Upper lobe of right lung (tissue), 1 donor: ENCODE measurements at regions not wholly inside any gene's neighbourhood (a gene's known extent, or its start where the extent isn't known, plus 50 kb on each side); places are given as distances from the start of the nearest gene placed in this dataset.
"Not testable (repeated sequence)": the region's sequence is repeated elsewhere in the genome, so short reads cannot be mapped to it uniquely, and the experiment has no call there.

ENCODE experiments used
- ATAC-seq: fragments of 200-7000 bp; cut with Tn5 transposase; one replicate; pipeline ENCODE4 v1.9.1; 2020; ENCODE audit warnings: mild to moderate bottlenecking, moderate library complexity
- DNase-seq: peaks from one replicate; pipeline ENCODE4 v3.0.0-alpha.2; 2020
- H3K27ac ChIP-seq: fragments of 200-600 bp; one replicate; pipeline ENCODE4 v1.8.0; 2022
- H3K27me3 ChIP-seq: fragments of 200-600 bp; one replicate; pipeline ENCODE4 v1.8.0; 2022; ENCODE audit warnings: mild to moderate bottlenecking
- H3K36me3 ChIP-seq: fragments of 200-600 bp; one replicate; pipeline ENCODE4 v1.8.0; 2022
- H3K4me1 ChIP-seq: fragments of 200-600 bp; one replicate; pipeline ENCODE4 v1.8.0; 2022
- H3K4me3 ChIP-seq: fragments of 200-600 bp; one replicate; pipeline ENCODE4 v1.8.0; 2022; ENCODE audit warnings: mild to moderate bottlenecking
- H3K9me3 ChIP-seq: fragments of 200-600 bp; one replicate; pipeline ENCODE4 v1.8.0; 2022
- intact Hi-C: fragments of 100-400 bp; cut with DNase I; formaldehyde crosslinking; loops from one replicate; pipeline ENCODE4 v1.11.0; 2022
- TF ChIP-seq, protein P1 (sequence below): fragments of 200-600 bp; IDR thresholded peaks from one replicate; pipeline ENCODE4 v1.8.0; 2022; ENCODE audit warnings: antibody characterized with exemption
- donor health status: DM: no; HTN: yes; CAD: no; lungs with severe emphysema.

- H3K27ac ChIP-seq = no peak overlapping the region
- TF ChIP-seq, protein P1, sequence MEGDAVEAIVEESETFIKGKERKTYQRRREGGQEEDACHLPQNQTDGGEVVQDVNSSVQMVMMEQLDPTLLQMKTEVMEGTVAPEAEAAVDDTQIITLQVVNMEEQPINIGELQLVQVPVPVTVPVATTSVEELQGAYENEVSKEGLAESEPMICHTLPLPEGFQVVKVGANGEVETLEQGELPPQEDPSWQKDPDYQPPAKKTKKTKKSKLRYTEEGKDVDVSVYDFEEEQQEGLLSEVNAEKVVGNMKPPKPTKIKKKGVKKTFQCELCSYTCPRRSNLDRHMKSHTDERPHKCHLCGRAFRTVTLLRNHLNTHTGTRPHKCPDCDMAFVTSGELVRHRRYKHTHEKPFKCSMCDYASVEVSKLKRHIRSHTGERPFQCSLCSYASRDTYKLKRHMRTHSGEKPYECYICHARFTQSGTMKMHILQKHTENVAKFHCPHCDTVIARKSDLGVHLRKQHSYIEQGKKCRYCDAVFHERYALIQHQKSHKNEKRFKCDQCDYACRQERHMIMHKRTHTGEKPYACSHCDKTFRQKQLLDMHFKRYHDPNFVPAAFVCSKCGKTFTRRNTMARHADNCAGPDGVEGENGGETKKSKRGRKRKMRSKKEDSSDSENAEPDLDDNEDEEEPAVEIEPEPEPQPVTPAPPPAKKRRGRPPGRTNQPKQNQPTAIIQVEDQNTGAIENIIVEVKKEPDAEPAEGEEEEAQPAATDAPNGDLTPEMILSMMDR = no peak
- ATAC-seq = peak; percentile 48
Observed at GRCh38 chr2:43144263-43144662, 82.1 kb downstream of the ZFP36L2 start.

DNA sequence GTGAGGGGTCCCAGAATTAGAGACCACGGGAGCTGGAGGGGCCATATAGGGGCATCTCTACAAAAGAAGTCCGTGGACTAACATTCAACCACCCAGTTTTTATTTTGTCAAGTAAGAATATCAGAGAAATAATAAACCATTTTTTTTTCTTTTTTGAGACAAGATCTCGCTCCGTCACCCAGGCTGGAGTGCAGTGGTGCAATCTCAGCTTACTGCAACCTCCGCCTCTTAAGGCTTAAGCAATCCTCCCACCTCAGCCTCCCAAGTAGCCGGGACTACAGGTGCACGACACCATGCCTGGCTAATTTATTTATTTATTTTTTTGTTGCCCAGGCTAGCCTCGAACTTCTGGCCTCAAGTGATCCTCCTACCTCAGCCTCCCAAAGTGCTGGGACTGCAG is 82.7 kb downstream of the ZFP36L2 start:
- Histone ChIP-seq H3K4me1 (peaks cover 18% of the 10 kb centered on the region), H3K9me3 (no peaks in the 10 kb centered on the region), H3K4me3 (no peak overlapping the region), H3K27me3 (no peaks in the 10 kb centered on the region), H3K36me3 (no peaks in the 10 kb centered on the region), H3K27ac (no peak overlapping the region)
- ATAC-seq (no peak), DNase-seq (no peak)
- TF ChIP-seq, protein P1 = no peak
- intact Hi-C loops = no loop called here

More at GRCh38 chr2:43144263-43144662, 82.1 kb downstream of the ZFP36L2 start:
- no peaks in the 10 kb centered on the region for H3K36me3 ChIP-seq
- no peak overlapping the region for H3K4me3 ChIP-seq
- intact Hi-C loops = no loop called here
- DNase-seq = no peak
- H3K27me3 ChIP-seq = no peaks in the 10 kb centered on the region
- H3K4me1 ChIP-seq = peaks cover 18% of the 10 kb centered on the region
- no peaks in the 10 kb centered on the region for H3K9me3 ChIP-seq

- TF ChIP-seq, protein P1 = no peak
- intact Hi-C loops = no loop called here
- peak; percentile 48 for ATAC-seq
Observed at GRCh38 chr2:43142921-43143438, 83.4 kb downstream of the ZFP36L2 start.

DNA sequence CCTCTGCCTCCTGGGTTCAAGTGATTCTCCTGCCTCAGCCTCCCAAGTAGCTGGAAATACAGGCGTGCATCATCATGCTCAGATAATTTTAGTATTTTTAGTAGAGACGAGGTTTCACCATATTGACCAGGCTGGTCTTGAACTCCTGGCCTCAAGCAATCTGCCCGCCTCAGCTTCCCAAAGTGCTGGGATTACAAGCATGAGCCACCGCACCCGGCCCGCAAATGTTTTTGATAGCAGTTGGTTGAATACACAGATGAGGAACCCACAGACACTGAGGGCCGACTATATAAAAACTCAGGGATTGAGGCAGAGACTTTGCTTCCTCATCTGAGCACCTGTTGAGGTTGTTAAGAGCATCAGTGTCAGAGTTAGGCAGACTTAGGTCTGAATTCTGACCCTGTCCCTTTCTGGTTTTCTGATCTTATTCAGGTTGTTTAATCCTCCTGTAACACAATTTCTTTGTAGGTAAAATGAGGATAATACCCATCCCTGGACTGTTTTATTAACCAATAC is 84.7 kb downstream of the ZFP36L2 start:
- H3K4me1 ChIP-seq = peaks cover 27% of the 10 kb centered on the region
- H3K4me3 ChIP-seq, H3K27me3 ChIP-seq, DNase-seq, H3K9me3 ChIP-seq, ATAC-seq, intact Hi-C loops, H3K36me3 ChIP-seq, H3K27ac ChIP-seq: not testable (repeated sequence)

More at GRCh38 chr2:43142921-43143438, 83.4 kb downstream of the ZFP36L2 start:
- Histone ChIP-seq H3K27ac (no peak overlapping the region), H3K9me3 (no peaks in the 10 kb centered on the region), H3K4me3 (no peak overlapping the region), H3K36me3 (no peaks in the 10 kb centered on the region), H3K27me3 (no peaks in the 10 kb centered on the region), H3K4me1 (peaks cover 18% of the 10 kb centered on the region)
- no peak for DNase-seq

DNA sequence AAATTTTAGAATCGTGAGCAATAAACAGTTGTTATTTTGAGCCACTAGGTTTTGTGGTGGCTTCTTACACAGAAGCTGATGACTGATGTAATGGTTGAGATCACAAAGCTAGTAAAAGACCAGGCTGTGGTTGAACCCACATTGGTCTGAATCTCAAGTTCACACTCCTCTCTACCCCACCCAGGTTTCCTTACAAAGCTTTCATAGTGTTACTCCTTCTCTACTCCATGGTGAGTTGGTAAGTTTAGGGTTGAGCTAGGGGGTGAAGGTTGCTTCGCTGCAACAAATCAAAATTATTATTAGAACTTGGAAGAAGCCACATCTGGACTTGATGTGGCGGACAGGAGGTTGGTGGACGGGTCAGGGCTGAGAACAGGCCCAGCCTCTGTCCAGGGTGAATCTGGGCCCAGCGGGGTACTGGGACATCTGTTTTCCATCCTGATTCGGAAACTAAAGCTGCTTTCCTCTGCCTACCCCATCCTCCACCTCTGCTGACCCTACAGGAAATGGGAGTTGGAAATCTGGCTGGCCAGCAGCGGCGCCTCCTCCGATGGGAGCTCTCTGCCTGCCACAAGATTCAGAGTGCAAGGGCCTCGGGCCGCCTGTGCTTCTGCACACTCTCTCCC is 86.3 kb downstream of the ZFP36L2 start:
- Histone ChIP-seq H3K27me3 (no peaks in the 10 kb centered on the region), H3K9me3 (no peaks in the 10 kb centered on the region), H3K4me1 (peaks cover 42% of the 10 kb centered on the region), H3K4me3 (no peak overlapping the region), H3K36me3 (no peaks in the 10 kb centered on the region), H3K27ac (peak overlapping the region; percentile 70)
- intact Hi-C loops = loop anchor here (10.0 kb wide), 1 partner anchor 85 kb away; the partner anchor contains the start of gene ZFP36L2
- peak; percentile 62 for ATAC-seq
- TF ChIP-seq, protein P1 = no peak
- peak; percentile 67 for DNase-seq

- DNase-seq (peak; percentile 33), ATAC-seq (no peak)
- H3K36me3 ChIP-seq = no peaks in the 10 kb centered on the region
- no peaks in the 10 kb centered on the region for H3K27me3 ChIP-seq
- no peaks in the 10 kb centered on the region for H3K9me3 ChIP-seq
- H3K27ac ChIP-seq = peak overlapping the region; percentile 70
- no peak overlapping the region for H3K4me3 ChIP-seq
- peaks cover 45% of the 10 kb centered on the region for H3K4me1 ChIP-seq
- intact Hi-C loops = loop anchor here (10.0 kb wide), 1 partner anchor 85 kb away; the partner anchor contains the start of gene ZFP36L2
- TF ChIP-seq, protein P1 = no peak
Observed at GRCh38 chr2:43139501-43139900, 86.9 kb downstream of the ZFP36L2 start.
